IMR-90 (cell line): ENCODE measurements at regions not wholly inside any gene's neighbourhood (a gene's known extent, or its start where the extent isn't known, plus 50 kb on each side); places are given as distances from the start of the nearest gene placed in this dataset.

Source experiments
- ATAC-seq: fragments of 200-7000 bp; cut with Tn5 transposase; 2 replicates; pipeline ENCODE4 v1.9.1; 2020; ENCODE audit warnings: low read depth, mild to moderate bottlenecking, moderate library complexity
- BruUV-seq: library from RNA; stranded (reverse); fragments of 400-500 nt; replicated peaks from 2 replicates; lab custom pipeline; 2021; lab: Mats Ljungman, UMichigan
- CTCF ChIA-PET: fragments of 300-600 bp; formaldehyde crosslinking; extraction: SDS; loops from one replicate; lab custom pipeline; 2021; ENCODE audit warnings: antibody characterized with exemption; lab: Yijun Ruan, JAX
- POLR2A ChIA-PET: fragments of 300-600 bp; sonication (Branson Sonifier 250); formaldehyde crosslinking; loops from one replicate; lab custom pipeline; 2022; ENCODE audit warnings: antibody characterized with exemption; ENCODE audit not compliant: unreplicated experiment; lab: Charles Lee
- DNase-seq: peaks from one replicate; pipeline ENCODE4 v3.0.0; 2013
- H2AFZ ChIP-seq: replicated peaks from 2 replicates; pipeline ENCODE3; 2013; ENCODE audit warnings: low read length, mild to moderate bottlenecking; ENCODE audit not compliant: poor library complexity
- H2AK5ac ChIP-seq: 2 replicates; pipeline ENCODE4 v1.6.1; 2013; ENCODE audit warnings: low read depth, low read length, inconsistent platforms
- H2AK9ac ChIP-seq: replicated peaks from 2 replicates; pipeline ENCODE3; 2013; ENCODE audit warnings: mild to moderate bottlenecking, low read depth, low read length, moderate library complexity; ENCODE audit not compliant: poor library complexity
- H2BK120ac ChIP-seq: 2 replicates; pipeline ENCODE4 v1.6.1; 2013; ENCODE audit warnings: low read depth, low read length, inconsistent platforms
- H2BK15ac ChIP-seq: 3 replicates; pipeline ENCODE4 v1.6.1; 2013; ENCODE audit warnings: low read depth, low read length, inconsistent platforms
- H2BK20ac ChIP-seq: 2 replicates; pipeline ENCODE4 v1.6.1; 2013; ENCODE audit warnings: low read depth, mild to moderate bottlenecking, inconsistent platforms, low read length, moderate library complexity
- H2BK5ac ChIP-seq: 2 replicates; pipeline ENCODE4 v1.6.1; 2013; ENCODE audit warnings: mild to moderate bottlenecking, low read depth, low read length, inconsistent platforms; ENCODE audit not compliant: poor library complexity, severe bottlenecking
- H3K14ac ChIP-seq: replicated peaks from 2 replicates; pipeline ENCODE4 v1.6.1; 2013; ENCODE audit warnings: low read depth, low read length, inconsistent platforms
- H3K18ac ChIP-seq: 2 replicates; pipeline ENCODE4 v1.6.1; 2013; ENCODE audit warnings: low read depth, low read length, control low read depth
- H3K23ac ChIP-seq: 2 replicates; pipeline ENCODE4 v1.6.1; 2013; ENCODE audit warnings: low read depth, low read length, inconsistent platforms
- H3K27ac ChIP-seq: 2 replicates; pipeline ENCODE4 v1.5.1; 2013; ENCODE audit warnings: mild to moderate bottlenecking, control low read depth, low read length; ENCODE audit not compliant: insufficient read depth
- H3K27me3 ChIP-seq: 2 replicates; pipeline ENCODE4 v1.6.1; 2013; ENCODE audit warnings: low read length; ENCODE audit not compliant: control insufficient read depth, insufficient read depth
- H3K36me3 ChIP-seq: 2 replicates; pipeline ENCODE4 v1.6.1; 2013; ENCODE audit warnings: low read length, mixed read lengths; ENCODE audit not compliant: control insufficient read depth, insufficient read depth
- H3K4ac ChIP-seq: 2 replicates; pipeline ENCODE4 v1.6.1; 2013; ENCODE audit warnings: low read depth, low read length, inconsistent platforms
- H3K4me1 ChIP-seq: 2 replicates; pipeline ENCODE4 v1.6.1; 2013; ENCODE audit warnings: low read length, mixed read lengths; ENCODE audit not compliant: control insufficient read depth, insufficient read depth
- H3K4me2 ChIP-seq: 2 replicates; pipeline ENCODE4 v1.6.1; 2013; ENCODE audit warnings: low read depth, mild to moderate bottlenecking, control low read depth, low read length, moderate library complexity
- H3K4me3 ChIP-seq: 2 replicates; pipeline ENCODE4 v1.5.1; 2013; ENCODE audit warnings: low read depth, mild to moderate bottlenecking, control low read depth, low read length, moderate library complexity; ENCODE audit not compliant: insufficient read depth
- H3K56ac ChIP-seq: 2 replicates; pipeline ENCODE4 v1.6.1; 2013; ENCODE audit warnings: low read length, inconsistent platforms; ENCODE audit not compliant: insufficient read depth; ENCODE audit errors: extremely low read depth
- H3K79me1 ChIP-seq, 2 experiments: 2 replicates each; pipeline ENCODE4 v1.6.1; 2013; ENCODE audit warnings: low read length in 2 of 2, inconsistent platforms in 1 of 2, low read depth in 1 of 2
- H3K9ac ChIP-seq: 2 replicates; pipeline ENCODE4 v1.6.1; 2013; ENCODE audit warnings: low read depth, low read length, control low read depth
- H3K9me1 ChIP-seq: 2 replicates; pipeline ENCODE4 v1.6.1; 2013; ENCODE audit warnings: low read length, inconsistent platforms; ENCODE audit not compliant: insufficient read depth
- H3K9me3 ChIP-seq: 2 replicates; pipeline ENCODE4 v1.6.1; 2013; ENCODE audit warnings: low read length; ENCODE audit not compliant: control insufficient read depth, insufficient read depth
- H4K20me1 ChIP-seq: 2 replicates; pipeline ENCODE4 v1.6.1; 2013; ENCODE audit warnings: low read length, inconsistent platforms; ENCODE audit not compliant: insufficient read depth
- H4K5ac ChIP-seq: 2 replicates; pipeline ENCODE4 v1.6.1; 2013; ENCODE audit warnings: mild to moderate bottlenecking, low read depth, low read length, control low read depth
- H4K8ac ChIP-seq, 2 experiments: 2 replicates each; pipeline ENCODE4 v1.6.1; 2013; ENCODE audit warnings: low read depth in 2 of 2, low read length in 2 of 2, control low read depth in 1 of 2, inconsistent platforms in 1 of 2
- H4K91ac ChIP-seq: 2 replicates; pipeline ENCODE4 v1.6.1; 2013; ENCODE audit warnings: low read depth, low read length, inconsistent platforms; ENCODE audit not compliant: insufficient read depth
- BHLHE40 ChIP-seq: fragments of 150-350 bp; IDR thresholded peaks from 2 replicates; pipeline ENCODE4 v1.6.1; 2016; ENCODE audit warnings: mild to moderate bottlenecking, low read depth, low read length
- CEBPB ChIP-seq: IDR thresholded peaks from 2 replicates; pipeline ENCODE4 v1.6.1; 2012; ENCODE audit warnings: low read depth, low read length, improper control_type of control experiment
- CHD1 ChIP-seq: IDR thresholded peaks from 2 replicates; pipeline ENCODE4 v1.6.1; 2012; ENCODE audit warnings: low read depth, low read length, improper control_type of control experiment
- CTCF ChIP-seq: conservative IDR thresholded peaks from 2 replicates; pipeline ENCODE4 v1.5.1; 2012; ENCODE audit warnings: mild to moderate bottlenecking, low read depth, low read length, improper control_type of control experiment
- FOS ChIP-seq: fragments of 150-350 bp; IDR thresholded peaks from 2 replicates; pipeline ENCODE4 v1.6.1; 2016; ENCODE audit warnings: low read depth, low read length
- MAFK ChIP-seq: IDR thresholded peaks from 2 replicates; pipeline ENCODE4 v1.6.1; 2012; ENCODE audit warnings: low read depth, low read length, improper control_type of control experiment
- MAZ ChIP-seq: IDR thresholded peaks from 2 replicates; pipeline ENCODE4 v1.6.1; 2012; ENCODE audit warnings: low read depth, mild to moderate bottlenecking, low read length, improper control_type of control experiment, moderate library complexity, borderline replicate concordance
- MXI1 ChIP-seq: IDR thresholded peaks from 2 replicates; pipeline ENCODE4 v1.6.1; 2012; ENCODE audit warnings: low read depth, mild to moderate bottlenecking, low read length, moderate library complexity, borderline replicate concordance
- NFE2L2 ChIP-seq: fragments of 150-350 bp; IDR thresholded peaks from 2 replicates; pipeline ENCODE4 v1.6.1; 2016; ENCODE audit warnings: low read depth, mild to moderate bottlenecking, low read length
- POLR2A ChIP-seq: IDR thresholded peaks from 2 replicates; pipeline ENCODE4 v1.6.1; 2012; ENCODE audit warnings: mild to moderate bottlenecking, low read depth, low read length
- RAD21 ChIP-seq: IDR thresholded peaks from 2 replicates; pipeline ENCODE4 v1.6.1; 2012; ENCODE audit warnings: low read length, improper control_type of control experiment
- RCOR1 ChIP-seq: IDR thresholded peaks from 2 replicates; pipeline ENCODE4 v1.6.1; 2012; ENCODE audit warnings: mild to moderate bottlenecking, low read length, improper control_type of control experiment; ENCODE audit not compliant: insufficient replicate concordance
- RFX5 ChIP-seq: IDR thresholded peaks from 2 replicates; pipeline ENCODE4 v1.8.0; 2012; ENCODE audit warnings: low read depth, mild to moderate bottlenecking, low read length, moderate library complexity
- SMC3 ChIP-seq: fragments of 150-350 bp; IDR thresholded peaks from 2 replicates; pipeline ENCODE4 v1.6.1; 2016; ENCODE audit warnings: low read depth, mild to moderate bottlenecking, antibody characterized with exemption, low read length, moderate library complexity
- USF2 ChIP-seq: fragments of 150-350 bp; IDR thresholded peaks from 2 replicates; pipeline ENCODE4 v1.6.1; 2017; ENCODE audit warnings: mild to moderate bottlenecking, antibody characterized with exemption, low read length, low read depth
- WGBS, 2 experiments: methylation state at CpG; one replicate each; pipeline versions ENCODE4 v1.1.5 to v1.1.7; 2013; ENCODE audit warnings: missing lambda C conversion rate in 2 of 2; ENCODE audit not compliant: insufficient read length in 1 of 2; ENCODE audit errors: extremely low coverage in 2 of 2; 5-methylcytosine and 5-hydroxymethylcytosine counted together
- dilution Hi-C: fragments of 300-500 bp; cut with HindIII; formaldehyde crosslinking; loops from one replicate; pipeline ENCODE4 v1.14.3; 2018; ENCODE audit warnings: low sequenced_read_pairs; ENCODE audit not compliant: unreplicated experiment
- in situ Hi-C: fragments of 300-500 bp; cut with MboI; formaldehyde crosslinking; loops from 3 replicates; pipeline ENCODE4 v1.14.3; 2019; ENCODE audit warnings: low sequenced_read_pairs, inconsistent platforms, mixed read lengths
- intact Hi-C: fragments of 100-400 bp; cut with micrococcal nuclease; formaldehyde crosslinking; loops from 2 replicates; pipeline ENCODE4 v1.10.0; 2022
- TF ChIP-seq, protein P1 (sequence below): fragments of 150-350 bp; IDR thresholded peaks from 2 replicates; pipeline ENCODE4 v1.6.1; 2016; ENCODE audit warnings: low read depth, mild to moderate bottlenecking, low read length, moderate library complexity, borderline replicate concordance

DNA sequence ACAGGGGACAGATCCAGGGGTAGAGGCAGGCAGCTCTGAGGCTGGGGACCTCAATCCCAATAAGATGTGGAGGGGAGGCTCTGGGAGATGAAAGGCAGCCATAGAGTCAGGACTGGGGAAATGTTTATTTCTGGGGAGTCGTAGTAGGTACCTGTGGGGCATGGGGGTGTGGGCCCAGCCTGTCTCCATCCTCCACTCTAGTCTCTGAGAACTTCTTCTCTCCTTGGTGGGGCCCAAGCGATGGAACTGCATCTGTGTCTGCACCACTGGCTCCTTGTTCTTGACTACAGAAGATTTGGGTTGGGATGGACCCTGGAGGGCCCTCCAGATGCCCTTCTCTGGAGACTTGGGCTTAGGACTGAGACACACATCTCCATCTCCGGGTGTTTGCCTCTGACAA, 953.9 kb upstream of the ZNF722 start:
- ATAC-seq (no peak), DNase-seq (no peak)
- Histone ChIP-seq H2AFZ (no peak overlapping the region), H2AK9ac (no peak overlapping the region), H3K14ac (no peak overlapping the region), H3K56ac (no peak overlapping the region), H4K8ac (no peak overlapping the region), H3K23ac (no peak overlapping the region), H3K4ac (no peak overlapping the region), H3K79me1 (no peaks in the 10 kb centered on the region), H2BK20ac (no peak overlapping the region), H3K27ac (no peak overlapping the region), H3K4me2 (no peak overlapping the region), H3K36me3 (no peaks in the 10 kb centered on the region), H3K18ac (no peak overlapping the region), H4K91ac (no peak overlapping the region), H3K9me3 (peaks cover 57% of the 10 kb centered on the region), H3K9ac (no peak overlapping the region), H4K20me1 (no peaks in the 10 kb centered on the region), H3K9me1 (no peaks in the 10 kb centered on the region), H3K4me3 (no peak overlapping the region), H4K5ac (no peak overlapping the region), H2AK5ac (no peak overlapping the region), H2BK15ac (no peak overlapping the region), H2BK5ac (no peak overlapping the region), H3K27me3 (no peaks in the 10 kb centered on the region), H3K4me1 (no peaks in the 10 kb centered on the region), H2BK120ac (no peak overlapping the region)
- dilution Hi-C loops (no loop called here), in situ Hi-C loops (no loop called here), intact Hi-C loops (no loop called here)
- CTCF ChIA-PET, result no interaction called here
- 50% methylated on average over 2 of the region's 3 CpGs; no CpG with 5 or more reads in 1 of the 2 experiments for WGBS, 2 experiments
- POLR2A ChIA-PET, result no interaction called here
- no TSS peak for BruUV-seq
- TF ChIP-seq RFX5, result no peak
- TF ChIP-seq CHD1, result no peak
- TF ChIP-seq USF2, result no peak
- TF ChIP-seq RAD21, result no peak
- TF ChIP-seq CTCF, result no peak
- TF ChIP-seq, protein P1, sequence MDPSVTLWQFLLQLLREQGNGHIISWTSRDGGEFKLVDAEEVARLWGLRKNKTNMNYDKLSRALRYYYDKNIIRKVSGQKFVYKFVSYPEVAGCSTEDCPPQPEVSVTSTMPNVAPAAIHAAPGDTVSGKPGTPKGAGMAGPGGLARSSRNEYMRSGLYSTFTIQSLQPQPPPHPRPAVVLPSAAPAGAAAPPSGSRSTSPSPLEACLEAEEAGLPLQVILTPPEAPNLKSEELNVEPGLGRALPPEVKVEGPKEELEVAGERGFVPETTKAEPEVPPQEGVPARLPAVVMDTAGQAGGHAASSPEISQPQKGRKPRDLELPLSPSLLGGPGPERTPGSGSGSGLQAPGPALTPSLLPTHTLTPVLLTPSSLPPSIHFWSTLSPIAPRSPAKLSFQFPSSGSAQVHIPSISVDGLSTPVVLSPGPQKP, result no peak
- no peak for TF ChIP-seq MAFK
- no peak for TF ChIP-seq MAZ
- no peak for TF ChIP-seq FOS
- TF ChIP-seq CEBPB, result no peak
- no peak for TF ChIP-seq POLR2A
- no peak for TF ChIP-seq NFE2L2
- TF ChIP-seq RCOR1, result no peak
- no peak for TF ChIP-seq BHLHE40
- no peak for TF ChIP-seq MXI1
- no peak for TF ChIP-seq SMC3
